ENCODE measurements at regions not wholly inside any gene's neighbourhood (a gene's known extent, or its start where the extent isn't known, plus 50 kb on each side); places are given as distances from the start of the nearest gene placed in this dataset.

- H3K36me3 Mint-ChIP-seq (ENCODE audit: insufficient read depth): no peaks in the 10 kb centered on the region
- TF ChIP-seq CTCF (IDR thresholded peaks at IDR 0.05; ENCODE audit: unreplicated experiment): no peak
- no peaks in the 10 kb centered on the region for H3K9me3 Mint-ChIP-seq (ENCODE audit: low read depth)
- no peak overlapping the region for H3K27ac Mint-ChIP-seq
- peaks cover 13% of the 10 kb centered on the region for H3K27me3 Mint-ChIP-seq
- no peak overlapping the region for H3K4me3 Mint-ChIP-seq (ENCODE audit: low read depth)
- DNase-seq (ENCODE audit: low spot score, unreplicated experiment): no peak
- H3K4me1 Mint-ChIP-seq (ENCODE audit: low read depth): no peaks in the 10 kb centered on the region
These were observed 315.8 kb upstream of the ZNF32 start for GRCh38 chr10:43964486-43964885.

- DNase-seq (ENCODE audit: low spot score, unreplicated experiment): no peak
- Mint-ChIP-seq H3K27me3 (peaks cover 9% of the 10 kb centered on the region), H3K9me3 (ENCODE audit: low read depth) (no peaks in the 10 kb centered on the region), H3K27ac (no peak overlapping the region), H3K4me1 (ENCODE audit: low read depth) (no peaks in the 10 kb centered on the region), H3K36me3 (ENCODE audit: insufficient read depth) (no peaks in the 10 kb centered on the region), H3K4me3 (ENCODE audit: low read depth) (no peak overlapping the region)
- no peak for TF ChIP-seq CTCF (IDR thresholded peaks at IDR 0.05; ENCODE audit: unreplicated experiment)
These were observed 315.2 kb upstream of the ZNF32 start for GRCh38 chr10:43963793-43964425.

GRCh38 chr10:43963379-43963778 lies 314.7 kb upstream of the ZNF32 start:
- Mint-ChIP-seq H3K4me3 (ENCODE audit: low read depth) (no peak overlapping the region), H3K27ac (no peak overlapping the region), H3K27me3 (peaks cover 9% of the 10 kb centered on the region), H3K36me3 (ENCODE audit: insufficient read depth) (no peaks in the 10 kb centered on the region), H3K4me1 (ENCODE audit: low read depth) (no peaks in the 10 kb centered on the region), H3K9me3 (ENCODE audit: low read depth) (no peaks in the 10 kb centered on the region)
- DNase-seq (ENCODE audit: low spot score, unreplicated experiment): no peak
- no peak for TF ChIP-seq CTCF (IDR thresholded peaks at IDR 0.05; ENCODE audit: unreplicated experiment)

GRCh38 chr10:43962346-43963191 lies 313.9 kb upstream of the ZNF32 start:
- no peak overlapping the region for H3K4me3 Mint-ChIP-seq (ENCODE audit: low read depth)
- no peaks in the 10 kb centered on the region for H3K9me3 Mint-ChIP-seq (ENCODE audit: low read depth)
- no peaks in the 10 kb centered on the region for H3K4me1 Mint-ChIP-seq (ENCODE audit: low read depth)
- no peak overlapping the region for H3K27ac Mint-ChIP-seq
- no peak for TF ChIP-seq CTCF (IDR thresholded peaks at IDR 0.05; ENCODE audit: unreplicated experiment)
- DNase-seq (ENCODE audit: low spot score, unreplicated experiment): no peak
- H3K27me3 Mint-ChIP-seq: peaks cover 9% of the 10 kb centered on the region
- no peaks in the 10 kb centered on the region for H3K36me3 Mint-ChIP-seq (ENCODE audit: insufficient read depth)

GRCh38 chr10:43961523-43962345 lies 313.1 kb upstream of the ZNF32 start:
- Mint-ChIP-seq H3K9me3 (ENCODE audit: low read depth) (no peaks in the 10 kb centered on the region), H3K4me1 (ENCODE audit: low read depth) (no peaks in the 10 kb centered on the region), H3K27ac (no peak overlapping the region), H3K36me3 (ENCODE audit: insufficient read depth) (no peaks in the 10 kb centered on the region), H3K4me3 (ENCODE audit: low read depth) (no peak overlapping the region), H3K27me3 (peaks cover 5% of the 10 kb centered on the region)
- no peak for TF ChIP-seq CTCF (IDR thresholded peaks at IDR 0.05; ENCODE audit: unreplicated experiment)
- no peak for DNase-seq (ENCODE audit: low spot score, unreplicated experiment)
